ENCODE measurements at regions not wholly inside any gene's neighbourhood (a gene's known extent, or its start where the extent isn't known, plus 50 kb on each side); places are given as distances from the start of the nearest gene placed in this dataset.

- no peak for DNase-seq (ENCODE audit: low read depth)
- no peak overlapping the region for H3K4me3 ChIP-seq (ENCODE audit: low read depth, low read length)
- H3K27me3 ChIP-seq (ENCODE audit: control insufficient read depth, insufficient read depth, low read length): peaks cover 3% of the 10 kb centered on the region
- no peaks in the 10 kb centered on the region for H3K36me3 ChIP-seq (ENCODE audit: control insufficient read depth, insufficient read depth, low read length)
- TF ChIP-seq CTCF (IDR thresholded peaks at IDR 0.05; ENCODE audit: insufficient read depth, low read length, poor library complexity, severe bottlenecking): no peak
These were observed 55.1 kb downstream of the PJA1 start for GRCh38 chrX:69110116-69110530.

DNA sequence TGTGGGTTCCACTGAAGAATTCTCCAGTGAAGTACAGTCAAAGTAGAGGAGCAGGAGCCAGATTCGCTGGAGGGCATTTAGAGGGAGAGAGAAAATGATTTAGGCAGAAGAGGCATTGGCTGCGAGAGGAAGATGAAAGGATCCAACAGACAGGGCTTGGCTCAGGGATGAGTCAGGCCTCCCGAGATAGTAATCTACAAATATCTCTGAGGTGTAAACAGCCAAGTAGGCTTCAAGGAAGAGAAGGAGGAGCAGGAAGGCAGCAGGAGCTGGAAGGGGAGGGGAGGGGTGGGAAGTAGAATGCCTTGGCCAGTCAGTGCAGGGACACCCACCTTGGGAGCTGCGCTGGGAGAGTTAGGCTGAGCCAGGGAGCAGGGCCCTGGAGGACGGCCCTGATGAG is 55.5 kb downstream of the PJA1 start:
- Histone ChIP-seq H3K27me3 (ENCODE audit: control insufficient read depth, insufficient read depth, low read length) (peaks cover 3% of the 10 kb centered on the region), H3K4me3 (ENCODE audit: low read depth, low read length) (no peak overlapping the region), H3K36me3 (ENCODE audit: control insufficient read depth, insufficient read depth, low read length) (no peaks in the 10 kb centered on the region)
- TF ChIP-seq CTCF (IDR thresholded peaks at IDR 0.05; ENCODE audit: insufficient read depth, low read length, poor library complexity, severe bottlenecking): no peak
- DNase-seq (ENCODE audit: low read depth): no peak

GRCh38 chrX:69109036-69109663 is 56.1 kb downstream of the PJA1 start:
- H3K4me3 ChIP-seq (ENCODE audit: low read depth, low read length): no peak overlapping the region
- H3K36me3 ChIP-seq (ENCODE audit: control insufficient read depth, insufficient read depth, low read length): no peaks in the 10 kb centered on the region
- no peak for DNase-seq (ENCODE audit: low read depth)
- H3K27me3 ChIP-seq (ENCODE audit: control insufficient read depth, insufficient read depth, low read length): peaks cover 3% of the 10 kb centered on the region
- TF ChIP-seq CTCF (IDR thresholded peaks at IDR 0.05; ENCODE audit: insufficient read depth, low read length, poor library complexity, severe bottlenecking): no peak

DNA sequence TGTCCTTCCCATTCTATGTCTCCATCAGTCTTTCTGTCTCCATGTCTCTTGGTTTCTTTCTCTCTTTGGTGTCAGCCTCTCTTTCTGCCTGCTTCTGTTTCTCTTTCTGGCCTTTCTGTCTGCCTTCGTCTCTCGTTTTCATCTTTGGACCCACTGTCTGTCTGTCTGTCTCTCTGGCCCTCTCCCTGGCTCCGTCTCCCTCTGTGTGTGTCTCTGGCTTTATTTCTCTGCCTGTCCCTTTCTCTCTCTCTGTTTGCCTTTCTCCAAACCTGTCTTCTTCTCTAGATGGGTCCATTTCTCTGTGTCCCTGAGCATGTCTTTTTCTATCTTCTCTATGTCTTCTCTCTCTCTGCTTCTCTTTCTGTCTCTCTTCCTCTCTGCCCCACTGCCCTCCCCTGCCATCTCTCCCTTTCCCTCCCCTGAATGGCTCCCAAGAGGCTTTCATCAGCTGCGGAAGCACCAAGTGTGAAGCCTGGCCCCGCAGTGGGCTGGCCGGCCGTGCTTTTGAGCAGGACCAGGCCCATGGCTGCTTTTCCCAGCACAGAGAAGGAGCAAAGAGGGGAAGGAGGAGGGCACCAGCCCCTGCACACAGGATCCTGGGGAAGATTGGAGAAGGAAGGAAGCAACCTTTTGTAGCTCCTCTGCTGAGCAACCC is 57.4 kb downstream of the PJA1 start:
- TF ChIP-seq CTCF (IDR thresholded peaks at IDR 0.05; ENCODE audit: insufficient read depth, low read length, poor library complexity, severe bottlenecking): no peak
- no peaks in the 10 kb centered on the region for H3K36me3 ChIP-seq (ENCODE audit: control insufficient read depth, insufficient read depth, low read length)
- no peak overlapping the region for H3K4me3 ChIP-seq (ENCODE audit: low read depth, low read length)
- H3K27me3 ChIP-seq (ENCODE audit: control insufficient read depth, insufficient read depth, low read length): peaks cover 3% of the 10 kb centered on the region
- no peak for DNase-seq (ENCODE audit: low read depth)

GRCh38 chrX:69107231-69107739 is 58.0 kb downstream of the PJA1 start:
- Histone ChIP-seq H3K36me3 (ENCODE audit: control insufficient read depth, insufficient read depth, low read length) (no peaks in the 10 kb centered on the region), H3K4me3 (ENCODE audit: low read depth, low read length) (no peak overlapping the region), H3K27me3 (ENCODE audit: control insufficient read depth, insufficient read depth, low read length) (peaks cover 3% of the 10 kb centered on the region)
- no peak for TF ChIP-seq CTCF (IDR thresholded peaks at IDR 0.05; ENCODE audit: insufficient read depth, low read length, poor library complexity, severe bottlenecking)
- no peak for DNase-seq (ENCODE audit: low read depth)
